ENCODE measurements at regions not wholly inside any gene's neighbourhood (a gene's known extent, or its start where the extent isn't known, plus 50 kb on each side); places are given as distances from the start of the nearest gene placed in this dataset.
"Not testable (repeated sequence)": the region's sequence is repeated elsewhere in the genome, so short reads cannot be mapped to it uniquely, and the experiment has no call there.

DNA sequence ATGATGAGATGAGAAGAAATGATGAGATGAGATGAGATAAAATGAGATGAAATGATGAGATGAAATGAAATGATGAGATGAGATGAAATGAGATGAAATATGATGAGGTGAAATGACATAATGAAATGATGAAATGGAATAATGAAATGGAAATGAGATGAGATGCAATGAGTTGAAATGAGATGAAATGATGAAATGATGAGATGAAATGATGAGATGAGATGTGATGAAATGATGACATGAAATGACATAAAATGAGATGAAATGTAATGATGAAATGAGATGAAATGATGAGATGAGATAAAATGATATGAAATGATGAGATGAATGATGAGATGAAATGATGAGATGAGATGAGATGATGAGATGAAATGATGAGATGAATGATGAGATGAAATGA lies 338.6 kb upstream of the PLGLB1 start:
- not testable (repeated sequence) for DNase-seq (ENCODE audit: low read depth); H3K4me3 ChIP-seq (ENCODE audit: control insufficient read depth, low read depth, low read length)

DNA sequence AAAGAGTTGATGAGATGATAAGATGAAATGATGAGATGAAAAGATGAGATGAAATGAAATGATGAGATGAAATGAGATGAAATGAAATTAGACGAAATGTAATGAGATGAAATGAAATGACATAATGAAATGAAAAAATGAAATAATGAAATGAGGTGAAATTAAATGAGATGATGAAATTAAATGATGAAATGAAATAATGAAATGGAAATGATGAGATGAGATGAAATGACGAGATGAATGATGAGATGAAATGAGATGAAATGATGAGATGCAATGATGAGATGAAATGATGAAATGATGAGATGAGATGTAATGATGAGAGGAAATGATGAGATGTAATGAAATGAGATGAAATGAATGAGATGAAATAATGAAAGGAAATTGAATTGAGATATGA lies 339.3 kb upstream of the PLGLB1 start:
- not testable (repeated sequence) for DNase-seq (ENCODE audit: low read depth); H3K4me3 ChIP-seq (ENCODE audit: control insufficient read depth, low read depth, low read length)

DNA sequence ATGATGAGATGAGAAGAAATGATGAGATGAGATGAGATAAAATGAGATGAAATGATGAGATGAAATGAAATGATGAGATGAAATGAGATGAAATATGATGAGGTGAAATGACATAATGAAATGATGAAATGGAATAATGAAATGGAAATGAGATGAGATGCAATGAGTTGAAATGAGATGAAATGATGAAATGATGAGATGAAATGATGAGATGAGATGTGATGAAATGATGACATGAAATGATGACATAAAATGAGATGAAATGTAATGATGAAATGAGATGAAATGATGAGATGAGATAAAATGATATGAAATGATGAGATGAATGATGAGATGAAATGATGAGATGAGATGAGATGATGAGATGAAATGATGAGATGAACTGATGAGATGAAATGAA lies 340.2 kb upstream of the PLGLB1 start:
- not testable (repeated sequence) for H3K4me3 ChIP-seq (ENCODE audit: control insufficient read depth, low read depth, low read length); DNase-seq (ENCODE audit: low read depth)

DNA sequence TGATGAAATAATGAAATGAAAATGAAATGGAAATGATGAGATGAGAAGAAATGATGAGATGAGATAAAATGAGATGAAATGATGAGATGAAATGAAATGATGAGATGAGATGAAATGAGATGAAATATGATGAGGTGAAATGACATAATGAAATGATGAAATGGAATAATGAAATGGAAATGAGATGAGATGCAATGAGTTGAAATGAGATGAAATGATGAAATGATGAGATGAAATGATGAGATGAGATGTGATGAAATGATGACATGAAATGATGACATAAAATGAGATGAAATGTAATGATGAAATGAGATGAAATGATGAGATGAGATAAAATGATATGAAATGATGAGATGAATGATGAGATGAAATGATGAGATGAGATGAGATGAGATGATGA lies 342.7 kb upstream of the PLGLB1 start:
- DNase-seq (ENCODE audit: low read depth); H3K4me3 ChIP-seq (ENCODE audit: control insufficient read depth, low read depth, low read length): not testable (repeated sequence)

DNA sequence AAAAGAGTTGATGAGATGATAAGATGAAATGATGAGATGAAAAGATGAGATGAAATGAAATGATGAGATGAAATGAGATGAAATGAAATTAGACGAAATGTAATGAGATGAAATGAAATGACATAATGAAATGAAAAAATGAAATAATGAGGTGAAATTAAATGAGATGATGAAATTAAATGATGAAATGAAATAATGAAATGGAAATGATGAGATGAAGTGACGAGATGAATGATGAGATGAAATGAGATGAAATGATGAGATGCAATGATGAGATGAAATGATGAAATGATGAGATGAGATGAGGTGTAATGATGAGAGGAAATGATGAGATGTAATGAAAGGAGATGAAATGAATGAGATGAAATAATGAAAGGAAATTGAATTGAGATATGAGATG lies 343.4 kb upstream of the PLGLB1 start:
- not testable (repeated sequence) for DNase-seq (ENCODE audit: low read depth); H3K4me3 ChIP-seq (ENCODE audit: control insufficient read depth, low read depth, low read length)

DNA sequence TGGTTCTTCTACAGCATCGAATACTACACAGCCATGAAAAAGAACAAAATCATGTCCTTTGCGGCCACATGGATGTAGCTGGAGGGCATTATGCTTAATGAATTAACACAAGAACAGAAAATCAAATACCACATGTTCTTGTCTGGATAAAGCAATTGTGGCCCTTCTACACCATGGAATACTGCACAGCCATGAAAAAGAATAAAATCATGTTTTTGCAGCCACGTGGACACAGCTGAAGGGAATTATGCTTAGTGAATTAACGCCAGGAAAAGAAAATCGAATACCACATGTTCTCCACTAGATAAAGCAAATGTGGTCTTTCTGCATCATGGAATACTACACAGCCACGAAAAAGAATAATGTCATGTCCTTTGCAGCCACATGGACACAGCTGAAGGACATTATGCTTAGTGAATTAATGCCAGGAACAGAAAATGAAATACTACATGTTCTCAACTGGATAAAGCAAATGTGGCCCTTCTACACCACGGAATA lies 361.8 kb upstream of the PLGLB2 start:
- not testable (repeated sequence) for H3K4me3 ChIP-seq (ENCODE audit: control insufficient read depth, low read depth, low read length); DNase-seq (ENCODE audit: low read depth)

DNA sequence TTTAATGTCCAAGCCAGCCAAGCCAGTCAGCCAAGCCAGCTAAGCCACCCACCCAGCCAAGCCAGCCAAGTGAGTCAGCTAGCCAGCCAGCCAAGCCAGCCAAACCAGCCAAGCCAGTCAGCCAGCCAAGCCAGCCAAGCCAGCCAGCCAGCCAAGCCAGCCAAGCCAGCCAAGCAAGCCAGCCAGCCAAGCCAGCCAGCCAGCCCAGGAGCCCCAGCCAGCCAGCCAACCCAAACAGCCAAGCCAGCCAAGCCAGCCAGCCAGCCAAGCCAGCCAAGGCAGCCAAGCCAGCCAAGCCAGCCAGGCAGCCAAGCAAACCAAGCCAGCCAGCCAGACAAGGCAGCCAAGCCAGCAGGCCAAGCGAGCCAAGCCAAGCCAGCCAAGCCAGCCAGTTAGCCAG lies 352.1 kb upstream of the PLGLB2 start:
- DNase-seq (ENCODE audit: low read depth); H3K4me3 ChIP-seq (ENCODE audit: control insufficient read depth, low read depth, low read length): not testable (repeated sequence)

DNA sequence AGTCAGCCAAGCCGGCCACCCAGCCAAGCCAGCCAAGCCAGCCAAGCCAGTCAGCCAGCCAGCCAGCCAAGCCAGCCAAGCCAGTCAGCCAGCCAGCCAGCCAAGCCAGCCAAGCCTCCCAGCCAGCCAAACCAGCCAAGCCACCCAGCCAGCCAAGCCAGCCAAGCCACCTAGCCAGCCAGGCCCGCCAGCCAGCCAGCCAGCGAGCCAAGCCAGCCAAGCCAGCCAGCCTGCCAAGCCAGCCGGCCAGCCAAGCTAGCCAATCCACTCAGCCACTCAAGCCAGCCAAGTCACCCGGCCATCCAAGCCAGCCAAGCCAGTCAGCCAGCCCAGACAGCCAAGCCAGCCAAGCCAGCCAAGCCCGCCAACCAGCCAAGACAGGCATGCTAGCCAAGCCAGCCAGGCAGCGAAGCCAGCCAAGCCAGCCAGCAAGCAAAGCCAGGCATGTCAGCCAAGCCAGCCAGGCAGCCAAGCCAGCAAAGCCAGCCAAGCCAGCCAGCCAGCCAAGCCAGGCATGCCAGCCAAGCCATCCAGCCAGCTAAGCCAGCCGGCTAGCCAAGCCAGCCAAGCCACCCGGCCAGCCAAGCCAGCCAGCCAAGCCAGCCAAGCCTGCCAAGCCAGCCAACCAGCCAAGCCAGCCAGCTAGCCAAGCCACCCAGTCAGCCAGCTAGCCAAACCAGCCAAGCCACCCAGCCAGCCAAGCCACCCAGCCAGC lies 351.2 kb upstream of the PLGLB2 start:
- not testable (repeated sequence) for DNase-seq (ENCODE audit: low read depth)

DNA sequence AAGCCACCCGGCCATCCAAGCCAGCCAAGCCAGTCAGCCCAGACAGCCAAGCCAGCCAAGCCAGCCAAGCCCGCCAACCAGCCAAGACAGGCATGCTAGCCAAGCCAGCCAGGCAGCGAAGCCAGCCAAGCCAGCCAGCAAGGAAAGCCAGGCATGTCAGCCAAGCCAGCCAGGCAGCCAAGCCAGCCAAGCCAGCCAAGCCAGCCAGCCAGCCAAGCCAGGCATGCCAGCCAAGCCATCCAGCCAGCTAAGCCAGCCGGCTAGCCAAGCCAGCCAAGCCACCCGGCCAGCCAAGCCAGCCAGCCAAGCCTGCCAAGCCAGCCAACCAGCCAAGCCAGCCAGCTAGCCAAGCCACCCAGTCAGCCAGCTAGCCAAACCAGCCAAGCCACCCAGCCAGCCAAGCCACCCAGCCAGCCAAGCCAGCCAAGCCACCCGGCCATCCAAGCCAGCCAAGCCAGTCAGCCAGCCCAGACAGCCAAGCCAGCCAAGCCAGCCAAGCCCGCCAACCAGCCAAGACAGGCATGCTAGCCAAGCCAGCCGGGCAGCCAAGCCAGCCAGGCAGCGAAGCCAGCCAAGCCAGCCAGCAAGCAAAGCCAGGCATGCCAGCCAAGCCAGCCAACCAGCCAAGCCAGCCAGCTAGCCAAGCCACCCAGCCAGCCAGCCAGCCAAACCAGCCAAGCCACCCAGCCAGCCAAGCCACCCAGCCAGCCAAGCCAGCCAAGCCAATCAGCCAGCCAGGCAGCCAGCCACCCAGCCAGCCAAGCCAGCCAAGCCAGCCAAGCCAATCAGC lies 350.4 kb upstream of the PLGLB2 start:
- not testable (repeated sequence) for H3K4me3 ChIP-seq (ENCODE audit: control insufficient read depth, low read depth, low read length); DNase-seq (ENCODE audit: low read depth)

More for the DNA sequence above, 351.2 kb upstream of the PLGLB2 start:
- H3K4me3 ChIP-seq (ENCODE audit: control insufficient read depth, low read depth, low read length): not testable (repeated sequence)

DNA sequence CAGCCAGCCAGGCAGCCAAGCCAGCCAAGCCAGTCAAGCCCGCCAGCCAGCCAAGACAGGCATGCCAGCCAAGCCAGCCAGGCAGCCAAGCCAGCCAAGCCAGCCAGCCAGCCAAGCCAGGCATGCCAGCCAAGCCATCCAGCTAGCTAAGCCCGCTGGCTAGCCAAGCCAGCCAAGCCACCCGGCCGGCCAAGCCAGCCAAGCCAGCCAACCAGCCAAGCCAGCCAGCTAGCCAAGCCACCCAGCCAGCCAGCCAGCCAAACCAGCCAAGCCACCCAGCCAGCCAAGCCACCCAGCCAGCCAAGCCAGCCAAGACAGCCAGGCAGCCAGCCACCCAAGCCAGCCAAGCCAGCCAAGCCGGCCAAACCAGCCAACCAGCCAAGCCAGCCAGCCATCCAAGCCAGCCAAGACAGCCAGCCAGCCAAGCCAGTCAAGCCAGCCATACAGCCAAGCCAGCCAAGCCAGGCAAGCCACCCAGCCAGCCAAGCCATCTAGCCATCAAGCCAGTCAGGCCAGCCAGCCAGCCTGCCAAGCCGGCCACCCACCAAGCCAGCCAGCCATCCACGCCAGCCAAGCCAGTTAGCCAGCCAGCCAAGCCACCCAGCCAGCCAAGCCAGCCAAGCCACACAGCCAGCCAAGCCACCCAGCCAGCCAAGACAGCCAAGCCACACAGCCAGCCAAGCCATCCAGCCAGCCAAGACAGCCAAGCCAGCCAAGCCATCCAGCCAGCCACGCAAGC lies 349.2 kb upstream of the PLGLB2 start:
- H3K4me3 ChIP-seq (ENCODE audit: control insufficient read depth, low read depth, low read length); DNase-seq (ENCODE audit: low read depth): not testable (repeated sequence)

DNA sequence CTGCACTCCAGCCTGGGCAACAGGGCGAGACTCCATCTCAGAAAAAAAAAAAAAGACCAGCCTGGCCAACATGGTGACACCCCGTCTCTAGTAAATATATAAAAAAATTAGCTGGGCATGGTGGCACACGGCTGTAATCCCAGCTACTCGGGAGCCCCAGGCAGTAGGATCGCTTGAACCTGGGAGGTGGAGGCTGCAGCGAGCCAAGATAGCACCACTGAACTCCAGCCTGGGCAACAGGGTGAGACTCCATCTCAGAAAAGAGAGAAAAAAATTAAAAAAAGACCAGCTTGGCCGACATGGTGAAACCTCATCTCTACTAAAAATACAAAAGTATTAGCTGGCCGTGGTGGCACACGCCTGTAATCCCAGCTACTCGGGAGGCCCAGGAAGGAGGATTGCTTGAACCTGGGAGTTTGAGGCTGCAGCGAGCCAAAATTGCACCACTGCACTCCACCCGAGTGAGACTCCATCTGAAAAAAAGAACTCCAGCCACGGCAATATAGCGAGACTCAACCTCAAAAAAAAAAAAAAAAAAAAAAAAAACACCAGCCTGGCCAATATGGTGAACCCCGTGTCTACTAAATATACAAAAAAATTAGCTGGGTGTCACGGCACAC lies 346.1 kb upstream of the PLGLB2 start:
- TF ChIP-seq, protein P1, sequence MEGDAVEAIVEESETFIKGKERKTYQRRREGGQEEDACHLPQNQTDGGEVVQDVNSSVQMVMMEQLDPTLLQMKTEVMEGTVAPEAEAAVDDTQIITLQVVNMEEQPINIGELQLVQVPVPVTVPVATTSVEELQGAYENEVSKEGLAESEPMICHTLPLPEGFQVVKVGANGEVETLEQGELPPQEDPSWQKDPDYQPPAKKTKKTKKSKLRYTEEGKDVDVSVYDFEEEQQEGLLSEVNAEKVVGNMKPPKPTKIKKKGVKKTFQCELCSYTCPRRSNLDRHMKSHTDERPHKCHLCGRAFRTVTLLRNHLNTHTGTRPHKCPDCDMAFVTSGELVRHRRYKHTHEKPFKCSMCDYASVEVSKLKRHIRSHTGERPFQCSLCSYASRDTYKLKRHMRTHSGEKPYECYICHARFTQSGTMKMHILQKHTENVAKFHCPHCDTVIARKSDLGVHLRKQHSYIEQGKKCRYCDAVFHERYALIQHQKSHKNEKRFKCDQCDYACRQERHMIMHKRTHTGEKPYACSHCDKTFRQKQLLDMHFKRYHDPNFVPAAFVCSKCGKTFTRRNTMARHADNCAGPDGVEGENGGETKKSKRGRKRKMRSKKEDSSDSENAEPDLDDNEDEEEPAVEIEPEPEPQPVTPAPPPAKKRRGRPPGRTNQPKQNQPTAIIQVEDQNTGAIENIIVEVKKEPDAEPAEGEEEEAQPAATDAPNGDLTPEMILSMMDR (IDR thresholded peaks at IDR 0.05; ENCODE audit: control insufficient read depth, insufficient read depth, low read depth, low read length, missing control alignments): no peak
- H3K4me3 ChIP-seq (ENCODE audit: control insufficient read depth, low read depth, low read length): no peak overlapping the region

DNA sequence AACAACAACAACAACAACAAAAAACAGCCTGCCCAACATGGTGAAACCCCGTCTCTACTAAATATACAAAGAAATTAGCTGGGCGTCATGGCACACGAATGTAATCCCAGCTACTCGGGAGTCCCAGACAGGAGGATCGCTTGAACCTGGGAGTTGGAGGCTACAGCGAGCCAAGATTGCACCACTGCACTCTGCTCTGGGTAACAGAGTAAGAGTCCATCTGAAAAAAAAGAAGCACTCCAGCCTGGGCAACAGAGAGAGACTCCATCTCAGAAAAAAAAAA lies 344.1 kb upstream of the PLGLB2 start:
- TF ChIP-seq, protein P1 (IDR thresholded peaks at IDR 0.05; ENCODE audit: control insufficient read depth, insufficient read depth, low read depth, low read length, missing control alignments): no peak
- no peak for DNase-seq (ENCODE audit: low read depth)
- no peak overlapping the region for H3K4me3 ChIP-seq (ENCODE audit: control insufficient read depth, low read depth, low read length)

More for the DNA sequence above, 346.1 kb upstream of the PLGLB2 start:
- DNase-seq (ENCODE audit: low read depth): no peak

DNA sequence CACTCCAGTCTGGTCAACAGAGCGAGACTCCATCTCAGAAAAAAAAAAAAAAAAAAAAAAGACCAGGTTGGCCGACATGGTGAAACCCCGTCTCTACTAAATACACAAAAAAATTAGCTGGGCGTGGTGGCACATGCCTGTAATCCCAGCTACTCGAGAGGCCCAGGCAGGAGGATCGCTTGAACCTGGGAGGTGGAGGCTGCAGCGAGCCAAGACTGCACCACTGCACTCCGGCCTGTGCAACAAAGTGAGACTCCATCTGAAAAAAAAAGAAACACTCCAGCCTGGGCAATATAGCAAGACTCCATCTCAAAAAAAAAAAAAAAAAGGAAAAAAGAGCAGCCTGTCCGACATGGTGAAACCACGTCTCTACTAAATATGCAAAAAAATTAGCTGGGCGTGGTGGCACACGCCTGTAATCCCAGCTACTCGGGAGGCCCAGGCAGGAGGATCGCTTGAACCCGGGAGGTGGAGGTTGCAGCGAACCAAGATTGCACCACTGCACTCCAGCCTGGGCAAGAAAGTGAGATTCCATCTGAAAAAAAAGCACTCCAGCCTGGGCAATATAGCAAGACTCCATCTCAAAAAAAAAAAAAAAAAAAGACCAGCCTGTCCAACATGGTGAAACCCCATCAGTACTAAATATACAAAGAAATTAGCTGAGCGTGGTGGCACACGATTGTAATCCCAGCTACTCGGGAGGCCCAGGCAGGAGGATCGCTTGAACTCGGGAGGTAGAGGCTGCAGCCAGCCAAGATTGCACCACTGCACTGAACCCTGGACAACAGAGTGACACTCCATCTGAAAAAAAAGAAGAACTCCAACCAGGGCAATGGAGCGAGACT lies 343.3 kb upstream of the PLGLB2 start:
- H3K4me3 ChIP-seq (ENCODE audit: control insufficient read depth, low read depth, low read length); DNase-seq (ENCODE audit: low read depth): not testable (repeated sequence)

DNA sequence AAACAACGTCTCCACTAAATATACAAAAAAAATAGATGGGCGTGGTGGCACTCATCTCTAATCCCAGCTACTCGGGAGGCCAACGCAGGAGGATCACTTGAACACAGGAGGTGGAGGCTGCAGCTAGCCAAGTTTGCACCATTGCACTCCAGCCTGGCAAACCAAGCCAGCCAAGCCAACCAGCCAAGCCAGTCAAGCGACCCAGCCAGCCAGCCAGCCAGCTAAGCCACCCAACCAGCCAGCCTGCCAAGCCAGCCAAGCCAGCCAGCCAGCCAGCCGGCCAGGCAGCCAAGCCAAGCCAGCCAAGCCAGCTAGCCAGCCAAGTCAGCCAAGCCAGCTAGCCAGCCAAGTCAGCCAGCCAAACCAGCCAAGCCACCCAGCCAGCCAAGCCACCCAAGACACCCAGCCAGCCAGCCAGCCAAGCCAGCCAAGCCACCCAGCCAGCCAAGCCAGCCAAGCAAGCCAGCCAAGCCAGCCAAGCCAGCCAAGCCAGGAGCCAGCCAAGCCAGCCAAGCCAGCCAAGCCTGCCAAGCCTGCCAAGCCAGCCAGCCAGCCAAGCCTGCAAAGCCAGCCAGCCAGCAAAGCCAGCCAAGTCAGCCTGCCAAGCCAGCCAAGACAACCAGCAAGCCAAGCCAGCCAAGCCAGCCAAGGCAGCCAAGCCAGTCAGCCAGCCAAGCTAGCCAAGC lies 342.2 kb upstream of the PLGLB2 start:
- DNase-seq (ENCODE audit: low read depth); H3K4me3 ChIP-seq (ENCODE audit: control insufficient read depth, low read depth, low read length): not testable (repeated sequence)
